Esophagus muscularis mucosa (tissue), 4 donors: ENCODE measurements at regions not wholly inside any gene's neighbourhood (a gene's known extent, or its start where the extent isn't known, plus 50 kb on each side); places are given as distances from the start of the nearest gene placed in this dataset.

Experiments used
- CTCF ChIP-seq, 3 experiments: fragments of 200-600 bp in 2 of 3; fragments of 450-650 bp in 1 of 3; sonication (generic) in 2 of 3; IDR thresholded peaks; one replicate each; pipeline ENCODE4 v1.5.1; 2017 to 2019; ENCODE audit warnings: antibody characterized with exemption in 3 of 3, mild to moderate bottlenecking in 2 of 3, moderate library complexity in 1 of 3
- EP300 ChIP-seq: sonication (generic); formaldehyde crosslinking; IDR thresholded peaks from one replicate; pipeline ENCODE4 v1.6.1; 2017; ENCODE audit warnings: antibody characterized with exemption
- POLR2A ChIP-seq: fragments of 450-650 bp; IDR thresholded peaks from one replicate; pipeline ENCODE4 v1.6.1; 2017; ENCODE audit warnings: antibody characterized with exemption, moderate library complexity, mild to moderate bottlenecking, low read depth
- POLR2AphosphoS5 ChIP-seq, 2 donors: sonication (generic); formaldehyde crosslinking; IDR thresholded peaks; one replicate each; pipeline ENCODE4 v1.6.1; 2017; ENCODE audit warnings: antibody characterized with exemption in 2 of 2

GRCh38 chr7:57328457-57328856 lies 121.5 kb upstream of the ZNF716 start:
- TF ChIP-seq CTCF (IDR thresholded peaks at IDR 0.05), result no peak
- TF ChIP-seq EP300, result no peak
- no peak for TF ChIP-seq POLR2A
- TF ChIP-seq POLR2AphosphoS5 (IDR thresholded peaks at IDR 0.05), result no peak
